NCI-H1417 (cell line): ENCODE measurements at regions not wholly inside any gene's neighbourhood (a gene's known extent, or its start where the extent isn't known, plus 50 kb on each side); places are given as distances from the start of the nearest gene placed in this dataset.

Experiments used
- DNase-seq, 3 experiments: peaks; one replicate each; lab custom pipeline; 2025; lab: John Stamatoyannopoulos, UW

DNA sequence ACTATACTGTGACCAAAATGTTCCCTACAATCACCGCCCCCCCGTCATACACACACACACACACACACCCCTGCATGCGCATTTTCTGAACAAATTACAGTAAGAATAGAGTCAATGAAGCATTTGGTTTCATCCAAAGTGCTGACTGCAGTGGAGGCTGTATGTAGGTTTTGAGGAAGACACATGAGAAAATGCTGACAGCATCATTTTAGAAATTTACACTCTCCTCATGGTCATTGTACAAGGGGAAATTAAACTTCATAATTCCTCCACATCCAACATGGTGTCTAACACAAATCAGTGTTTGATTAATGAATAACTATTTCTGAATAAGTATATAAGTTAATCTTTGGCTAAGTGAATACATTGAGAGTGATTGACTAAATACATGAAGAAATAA is 1126.8 kb upstream of the PHF14 start:
- DNase-seq, result no peak

DNA sequence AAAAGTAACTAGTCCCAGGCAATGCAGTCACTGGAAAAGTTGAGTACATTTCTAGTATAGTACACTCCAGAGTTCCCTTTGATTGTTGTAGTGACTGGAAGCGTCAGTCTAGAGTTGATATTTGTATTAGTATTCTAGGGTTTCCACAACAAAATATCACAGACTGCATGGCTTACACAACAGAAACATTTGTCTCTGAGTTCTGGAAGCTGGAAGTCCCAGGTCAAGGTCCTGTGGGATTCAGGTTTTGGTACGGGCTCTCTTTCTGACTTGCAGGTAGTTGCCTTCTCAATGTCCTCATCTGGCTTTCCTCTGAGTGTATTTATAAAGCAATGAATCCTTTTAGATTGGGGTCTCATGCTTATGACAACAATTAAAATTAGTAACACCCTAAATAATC is 1119.1 kb upstream of the PHF14 start:
- no peak for DNase-seq

DNA sequence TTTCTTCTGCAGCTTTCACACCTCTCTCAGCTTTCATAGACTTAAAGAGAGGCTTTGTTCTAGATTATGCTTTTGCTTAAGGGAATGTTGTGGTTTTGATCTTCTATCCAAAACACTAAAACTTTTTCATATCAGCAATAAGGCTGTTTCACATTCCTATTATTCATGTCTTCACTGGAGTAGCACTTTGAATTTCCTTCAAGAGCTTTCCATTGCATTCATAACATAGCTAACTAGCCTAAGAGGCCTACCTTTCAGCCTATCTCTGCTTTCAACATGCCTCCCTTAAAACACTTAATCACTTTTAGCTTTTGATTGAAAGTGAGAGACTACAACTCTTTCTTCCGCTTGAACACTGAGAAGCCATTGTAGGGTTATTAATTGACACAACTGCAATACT is 1117.0 kb upstream of the PHF14 start:
- DNase-seq, result no peak

DNA sequence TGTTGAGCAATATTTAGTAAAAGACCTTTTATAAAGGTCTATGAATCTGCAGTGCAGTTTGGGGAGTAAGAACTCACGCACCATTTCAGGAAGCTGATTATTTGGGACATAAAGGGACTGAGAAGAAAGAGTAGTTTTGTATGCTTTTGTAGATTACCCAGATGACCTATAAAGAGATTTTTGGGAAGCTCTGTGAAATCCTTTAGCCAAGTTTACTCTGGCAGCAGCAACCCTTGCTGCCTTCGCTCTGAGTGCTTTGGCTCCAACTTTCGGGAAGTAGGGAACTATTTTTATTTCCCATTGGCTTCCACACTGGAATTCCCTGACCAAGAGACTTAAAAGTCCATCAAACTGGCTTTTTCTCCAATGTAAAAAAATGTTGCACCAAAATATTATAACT is 1110.1 kb upstream of the PHF14 start:
- DNase-seq, result no peak

DNA sequence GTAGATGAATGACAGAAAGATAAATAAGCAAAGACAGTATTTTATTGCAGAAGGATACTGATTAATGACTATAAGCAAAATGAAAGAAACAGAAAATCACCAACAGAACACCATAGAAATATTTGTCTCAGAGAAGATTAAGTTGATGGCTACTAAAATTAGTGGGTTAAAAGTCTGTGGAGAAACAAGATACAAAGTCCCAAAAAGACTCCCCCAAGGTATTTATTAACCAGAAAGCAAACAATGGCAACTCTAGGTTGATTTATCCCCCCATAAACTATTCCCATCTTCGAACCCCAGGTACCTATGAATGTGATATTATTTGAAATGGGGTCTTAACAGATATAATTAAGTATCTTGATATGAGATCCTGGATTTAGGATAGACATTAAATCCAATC is 1104.5 kb upstream of the PHF14 start:
- no peak for DNase-seq

DNA sequence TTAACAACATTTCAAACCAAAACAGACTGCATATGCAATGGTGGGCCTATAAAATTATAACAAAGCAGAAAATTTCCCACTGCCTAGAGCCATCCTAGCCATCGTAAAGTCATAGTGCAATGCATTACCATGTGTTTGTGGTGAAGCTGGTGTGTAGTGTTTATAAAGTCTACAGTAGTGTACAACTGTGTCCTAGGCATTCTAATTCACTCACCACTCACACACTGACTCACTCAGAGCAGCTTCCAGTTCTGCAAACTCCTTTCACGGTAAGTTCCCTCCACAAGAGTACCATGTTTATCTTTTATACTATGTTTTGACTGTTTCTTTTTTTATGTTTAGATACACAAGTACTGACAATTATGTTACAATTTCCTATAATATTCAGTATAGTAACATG is 1104.1 kb upstream of the PHF14 start:
- no peak for DNase-seq

DNA sequence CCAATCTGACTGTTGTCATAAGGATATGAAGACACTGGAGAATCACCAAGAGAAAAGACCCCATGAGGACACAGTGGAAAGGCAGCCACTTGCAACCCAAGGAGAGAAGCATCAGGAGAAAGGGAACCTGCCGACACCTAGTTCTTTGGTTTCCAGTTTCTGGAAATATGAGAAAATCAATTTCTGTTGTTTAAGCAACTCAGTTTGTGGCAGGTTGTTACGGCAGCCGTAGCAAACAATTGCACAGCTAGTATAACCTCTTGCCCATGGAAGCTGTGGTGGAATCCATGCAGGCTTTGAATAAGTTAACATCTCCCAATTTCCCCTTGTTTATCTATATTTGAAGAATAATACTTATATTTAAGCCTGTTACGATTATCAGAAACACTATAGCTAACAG is 1103.0 kb upstream of the PHF14 start:
- no peak for DNase-seq

DNA sequence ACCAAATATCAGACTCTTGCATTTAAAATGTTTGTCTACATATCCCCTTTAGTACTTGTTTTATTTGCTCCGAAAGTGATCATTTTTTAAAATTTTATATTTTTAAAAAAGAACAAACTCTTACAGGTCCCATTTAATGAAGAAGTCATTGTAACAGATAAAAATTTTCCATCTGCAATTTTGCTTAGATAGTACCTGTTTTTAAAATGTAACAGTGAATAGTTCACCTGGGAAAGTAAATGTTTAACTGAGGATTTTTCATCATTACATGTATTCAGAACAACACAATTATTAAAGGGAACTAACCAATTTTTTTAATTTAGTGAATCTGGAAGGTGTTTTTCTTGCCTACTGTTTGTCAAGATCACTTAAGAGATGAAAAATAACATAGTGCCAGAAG is 1099.5 kb upstream of the PHF14 start:
- DNase-seq, result no peak

DNA sequence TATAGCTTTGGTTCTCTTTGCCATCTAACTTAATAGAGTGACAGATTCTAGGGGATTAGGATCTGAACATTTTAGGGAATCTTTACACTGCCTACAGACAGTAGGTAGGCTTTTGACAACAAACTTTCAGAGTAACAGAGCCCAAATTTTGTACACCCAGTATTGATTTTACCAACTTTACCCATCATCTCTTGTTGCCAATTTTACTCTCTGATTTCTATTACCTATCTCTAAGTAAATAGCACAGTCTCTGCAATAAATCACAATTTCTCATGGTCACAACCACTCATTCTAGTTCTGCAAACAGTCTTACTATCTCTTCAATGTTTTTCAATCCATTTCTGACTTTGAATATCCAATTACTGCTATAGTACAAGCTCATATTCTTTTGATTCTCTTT is 1097.6 kb upstream of the PHF14 start:
- DNase-seq, result no peak

DNA sequence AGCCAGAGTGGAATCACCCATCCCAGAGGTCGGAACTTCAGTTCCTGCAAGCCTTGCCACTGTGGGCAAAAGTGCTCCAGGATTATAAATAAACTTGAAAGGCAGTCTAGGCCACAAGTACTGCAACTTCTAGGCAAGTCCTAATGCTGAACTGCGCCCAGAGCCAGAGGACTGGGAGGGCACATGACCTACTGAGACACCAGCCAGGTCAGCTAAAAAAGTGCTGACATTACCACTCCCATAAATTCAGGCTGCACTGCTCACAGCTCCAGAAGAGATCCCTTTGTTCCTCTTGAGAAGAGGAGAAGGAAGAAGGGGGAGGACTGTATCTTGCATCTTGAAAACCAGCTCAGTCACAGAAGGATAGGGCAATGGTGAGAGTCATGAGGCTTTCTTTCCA is 1084.1 kb upstream of the PHF14 start:
- no peak for DNase-seq

DNA sequence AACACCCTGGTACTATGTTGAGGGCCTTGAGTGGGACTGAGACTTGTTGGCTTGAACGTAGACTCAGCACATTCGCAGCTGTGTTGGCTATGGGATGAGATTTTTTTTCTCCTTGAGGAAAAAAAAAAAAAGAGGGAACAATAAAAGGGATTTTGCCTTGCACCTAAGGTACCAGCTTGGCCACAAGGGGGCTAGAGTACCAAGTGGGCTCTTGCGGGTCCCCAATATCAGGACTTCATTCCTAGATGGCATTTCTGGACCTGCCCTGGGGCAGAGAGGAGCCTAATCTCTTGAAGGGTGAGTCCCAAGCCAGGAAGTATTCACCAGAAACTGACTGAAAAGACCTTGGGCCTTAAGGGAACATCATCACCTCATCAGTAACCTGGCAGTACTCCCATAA is 1083.6 kb upstream of the PHF14 start:
- DNase-seq, result no peak

DNA sequence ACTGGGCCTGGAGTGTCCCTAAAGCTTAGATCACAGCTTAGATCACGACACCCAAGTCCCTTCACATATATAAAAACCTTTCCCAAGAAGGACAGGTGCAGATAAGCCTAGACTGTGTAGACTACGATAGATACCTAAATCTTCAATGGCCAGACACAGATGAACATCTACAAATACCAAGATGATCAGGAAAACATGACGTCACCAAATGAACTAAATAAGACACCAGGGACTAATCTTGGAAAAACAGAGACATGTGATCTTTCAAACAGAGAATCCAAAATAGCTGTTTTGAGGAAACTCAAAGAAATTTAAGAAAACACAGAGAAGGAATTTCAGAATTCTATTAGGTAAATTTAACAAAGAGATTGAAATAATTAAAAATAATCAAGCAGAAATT is 1082.6 kb upstream of the PHF14 start:
- no peak for DNase-seq

DNA sequence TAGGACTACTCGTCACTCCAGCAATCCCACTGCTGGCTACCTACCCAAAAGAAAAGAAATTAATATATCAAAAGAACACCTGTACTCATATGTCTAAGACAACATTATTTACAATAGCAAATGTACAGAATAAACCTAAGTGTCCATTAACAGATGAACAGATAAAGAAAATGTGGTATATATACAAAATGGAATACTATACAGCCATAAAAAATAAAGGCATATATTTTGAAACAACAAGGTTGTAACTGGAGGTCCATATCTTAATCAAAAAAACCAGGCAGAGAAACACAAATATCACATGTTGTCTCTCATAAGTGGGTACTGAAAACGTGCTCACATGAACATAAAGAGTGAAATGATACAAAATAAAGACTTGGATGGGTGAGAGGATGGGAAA is 1073.3 kb upstream of the PHF14 start:
- no peak for DNase-seq

DNA sequence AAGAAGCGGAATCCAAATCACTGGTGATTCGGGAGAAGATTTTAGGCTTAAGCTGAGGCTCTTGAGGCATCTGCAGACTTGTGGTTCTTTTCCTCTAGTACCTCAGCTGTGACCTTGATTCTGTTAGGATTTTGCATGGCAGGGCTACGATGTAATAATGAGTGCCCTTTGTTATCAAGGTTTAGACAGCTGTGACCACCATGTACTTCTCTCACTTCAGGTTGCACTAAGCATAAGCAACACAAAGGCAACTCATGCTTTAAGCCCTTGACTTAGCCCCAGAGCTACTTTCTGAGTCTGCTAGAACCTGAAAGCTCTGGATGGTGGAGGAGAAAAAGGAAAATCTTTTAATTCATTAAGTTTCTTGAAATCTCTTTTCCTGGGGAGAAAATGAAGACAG is 1052.3 kb upstream of the PHF14 start:
- no peak for DNase-seq

DNA sequence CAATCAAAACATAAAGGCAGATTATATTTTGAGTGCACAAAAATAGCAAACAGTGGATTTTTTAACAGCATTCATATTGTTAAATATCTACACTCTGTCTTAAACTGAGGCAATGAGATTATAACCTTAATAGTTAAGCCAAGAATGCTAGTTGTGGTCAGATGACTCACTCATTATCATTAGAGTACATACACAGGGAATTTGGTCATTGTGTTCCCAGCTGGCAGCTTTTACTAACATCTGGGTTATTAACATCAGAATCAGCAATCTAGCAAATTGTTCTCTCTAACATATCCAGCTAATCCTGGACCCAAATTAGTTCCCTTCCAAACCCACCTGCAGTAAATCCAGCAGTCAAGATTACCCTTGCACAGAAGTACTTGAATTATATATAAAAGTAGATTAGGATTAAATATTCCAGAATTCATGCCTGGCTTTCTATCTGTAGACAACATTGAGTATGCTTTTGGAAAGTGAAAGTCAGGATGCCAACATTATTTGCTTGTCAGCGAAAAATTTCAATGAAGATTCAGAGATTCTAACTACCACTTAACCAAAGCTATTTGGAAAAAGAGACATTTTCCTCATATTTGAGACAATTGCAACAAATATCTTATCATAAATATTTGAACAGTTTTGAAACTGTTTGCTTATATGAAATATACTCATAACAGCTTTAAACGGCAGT is 1035.6 kb upstream of the PHF14 start:
- peak in 1 of 3 experiments; percentile 10 for DNase-seq

DNA sequence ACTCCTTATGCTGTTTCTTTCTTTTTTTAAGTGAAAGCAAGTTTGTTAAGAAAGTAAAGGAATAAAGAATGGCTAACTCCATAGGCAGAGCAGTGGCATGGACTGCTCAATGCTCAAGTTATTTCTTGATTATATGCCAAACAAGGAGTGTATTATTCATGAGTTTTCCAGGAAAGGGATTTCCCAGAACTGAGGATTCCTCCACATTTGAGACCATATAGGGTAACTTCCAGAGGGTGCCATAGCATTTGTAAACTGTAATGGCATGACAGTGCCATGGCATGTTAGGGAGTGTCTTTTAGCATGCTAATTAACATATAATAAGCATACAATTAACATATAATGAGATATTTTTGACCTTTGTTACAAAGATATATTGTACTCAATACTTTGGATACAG is 1034.5 kb upstream of the PHF14 start:
- no peak for DNase-seq

DNA sequence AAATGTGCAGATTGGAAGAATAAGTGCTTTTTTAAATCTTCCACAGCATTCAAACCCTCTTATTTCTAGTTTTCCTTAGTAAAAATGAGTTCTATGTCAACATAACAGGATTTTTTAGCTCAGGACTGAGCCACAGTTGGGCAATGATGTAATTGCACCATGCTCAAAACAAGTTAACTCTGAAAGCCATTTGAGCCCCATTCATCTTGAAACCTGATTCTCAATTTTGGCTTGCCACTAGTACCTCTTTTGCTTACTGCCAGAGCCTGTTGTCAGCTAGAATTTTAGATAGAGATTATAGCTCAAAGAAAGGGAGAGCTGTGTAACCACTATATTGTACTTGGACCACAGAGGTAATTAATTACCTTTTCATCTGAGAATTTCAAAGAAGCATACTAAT is 1028.5 kb upstream of the PHF14 start:
- peak in 1 of 3 experiments; percentile 55 for DNase-seq

DNA sequence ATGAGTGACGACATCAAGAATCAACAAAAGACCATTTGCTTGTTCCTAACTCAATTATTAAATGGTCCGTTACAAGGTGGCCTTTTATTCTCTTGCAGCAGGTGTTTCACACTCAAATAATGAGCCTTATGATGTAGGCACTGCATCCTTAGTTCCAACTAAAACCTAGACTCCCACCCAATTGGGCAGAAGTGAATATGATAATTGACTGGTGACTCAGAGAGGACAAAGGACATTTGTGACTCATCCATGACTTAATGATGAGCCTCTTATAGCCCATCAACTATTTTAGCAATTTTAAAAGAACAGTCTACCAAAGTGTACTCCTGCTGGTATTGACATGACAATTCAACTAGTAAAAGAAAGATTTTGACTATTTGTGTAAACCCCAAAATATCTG is 1027.8 kb upstream of the PHF14 start:
- DNase-seq, result peak; percentile 42 to 88 (median 60)

DNA sequence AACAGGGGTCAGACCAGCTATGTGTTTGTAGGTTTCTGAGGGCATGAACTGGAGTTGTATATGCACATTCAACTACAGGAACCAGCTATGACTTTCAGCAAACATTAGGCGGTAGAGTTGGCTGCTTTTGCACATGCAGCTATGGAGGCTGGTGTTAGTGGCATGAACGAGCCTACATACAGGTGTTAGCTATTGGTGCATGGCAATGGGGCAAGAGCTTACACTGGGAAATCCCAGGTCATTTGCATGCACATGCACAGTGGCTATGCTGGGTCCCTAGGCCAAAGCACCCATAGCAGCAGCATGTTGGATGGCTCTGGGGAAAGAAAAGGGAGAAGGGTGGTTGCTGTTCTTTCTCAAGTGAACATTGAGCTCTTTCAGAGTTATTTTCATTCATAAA is 1018.5 kb upstream of the PHF14 start:
- DNase-seq, result no peak

DNA sequence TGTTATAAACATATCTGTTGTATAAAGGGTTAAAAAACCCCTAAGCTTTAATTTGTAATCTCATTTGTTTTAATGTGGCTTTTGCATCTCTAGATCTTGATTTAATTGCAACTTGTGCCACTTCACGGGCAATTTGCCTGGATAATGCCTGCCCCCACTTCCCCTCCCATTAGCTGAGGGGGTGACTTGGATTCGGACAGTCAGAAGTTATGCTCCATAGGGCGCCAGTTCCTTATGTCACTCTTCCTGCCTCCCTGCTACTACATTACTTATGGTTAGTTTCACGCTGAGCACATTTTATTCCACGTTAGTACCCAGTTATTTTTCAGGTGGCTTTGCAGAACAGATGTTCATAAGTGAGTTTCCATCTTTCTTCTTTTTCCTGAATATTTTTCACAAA is 1015.2 kb upstream of the PHF14 start:
- peak in 2 of 3 experiments; percentile 40 to 74 for DNase-seq

DNA sequence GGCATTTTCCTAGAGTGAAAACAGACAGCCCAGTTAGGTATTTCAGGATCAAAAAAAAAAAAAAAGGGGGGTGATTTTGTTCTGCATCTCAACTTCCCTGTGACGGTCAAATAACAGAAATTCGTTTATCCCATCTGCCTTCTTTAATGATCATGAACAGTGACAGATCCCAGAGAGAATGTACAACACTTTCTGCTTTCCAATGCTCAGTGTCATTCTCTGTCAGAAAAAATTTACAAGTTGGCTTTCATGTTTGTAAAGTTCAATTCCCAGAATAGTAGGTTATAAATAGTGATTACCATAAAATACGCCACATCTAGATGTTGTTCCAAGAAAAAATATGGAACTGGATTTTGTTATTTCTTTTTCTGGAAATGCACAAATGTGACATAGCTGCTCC is 1013.2 kb upstream of the PHF14 start:
- no peak for DNase-seq

DNA sequence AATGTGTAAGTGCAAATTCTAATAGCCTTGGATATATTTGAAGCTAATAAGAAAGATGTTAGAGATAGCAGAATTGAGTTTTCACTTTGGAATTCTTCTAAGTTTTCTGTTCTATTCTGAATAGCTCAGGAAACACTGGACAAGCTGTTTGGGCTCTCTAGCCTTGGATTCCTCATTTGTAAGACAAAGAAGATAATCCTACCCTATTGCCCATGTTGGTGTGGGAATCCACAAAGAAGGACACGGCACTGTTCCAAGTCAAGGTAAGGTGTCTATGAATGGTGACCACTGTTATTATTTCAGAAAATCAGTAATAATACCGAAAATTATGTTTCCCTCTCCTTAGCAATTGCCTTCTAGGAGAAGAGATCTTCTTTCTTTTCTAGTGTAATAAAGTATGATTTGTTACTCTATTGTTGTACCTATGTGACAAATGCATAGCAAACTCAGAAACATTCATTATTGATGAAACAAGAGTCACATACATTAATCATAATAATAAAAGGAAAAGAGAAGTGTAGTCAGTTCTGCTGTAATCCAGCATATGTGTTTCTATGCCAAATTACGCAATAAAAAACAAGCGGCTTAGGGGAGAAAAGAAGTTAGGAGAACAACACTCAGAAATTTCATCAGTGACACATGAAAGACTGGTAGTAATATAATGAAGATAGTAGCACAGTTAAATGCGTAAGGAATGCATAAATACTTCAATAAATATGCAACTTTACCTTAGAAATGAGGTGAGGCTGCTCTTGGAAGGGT is 1012.3 kb upstream of the PHF14 start:
- no peak for DNase-seq

DNA sequence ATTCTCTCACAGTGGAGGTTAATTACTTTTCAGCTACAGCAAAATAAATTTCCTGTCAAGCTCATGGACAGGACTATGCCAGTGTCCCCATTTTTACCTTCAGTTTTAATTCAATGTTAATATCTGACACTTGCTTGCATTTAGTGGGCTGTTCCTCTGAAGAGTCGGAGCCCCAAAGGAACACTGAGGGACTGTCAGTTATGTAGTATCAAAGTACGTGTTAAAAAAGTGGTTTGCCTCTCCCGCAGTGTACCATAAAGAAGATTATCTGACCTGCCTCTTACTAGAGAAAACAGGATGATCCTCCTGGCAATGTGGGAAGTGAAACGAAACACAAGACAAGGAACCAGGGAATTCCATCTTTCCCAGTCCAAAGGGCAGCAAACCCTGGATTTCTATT is 1010.9 kb upstream of the PHF14 start:
- no peak for DNase-seq
